GM18858 (cell line): ENCODE measurements at regions not wholly inside any gene's neighbourhood (a gene's known extent, or its start where the extent isn't known, plus 50 kb on each side); places are given as distances from the start of the nearest gene placed in this dataset.
"Not testable (repeated sequence)": the region's sequence is repeated elsewhere in the genome, so short reads cannot be mapped to it uniquely, and the experiment has no call there.

Experiments
- ATAC-seq: cut with Tn5 transposase; IDR thresholded peaks from one replicate; pipeline ENCODE4 v1.9.1; 2021; ENCODE audit not compliant: unreplicated experiment

DNA sequence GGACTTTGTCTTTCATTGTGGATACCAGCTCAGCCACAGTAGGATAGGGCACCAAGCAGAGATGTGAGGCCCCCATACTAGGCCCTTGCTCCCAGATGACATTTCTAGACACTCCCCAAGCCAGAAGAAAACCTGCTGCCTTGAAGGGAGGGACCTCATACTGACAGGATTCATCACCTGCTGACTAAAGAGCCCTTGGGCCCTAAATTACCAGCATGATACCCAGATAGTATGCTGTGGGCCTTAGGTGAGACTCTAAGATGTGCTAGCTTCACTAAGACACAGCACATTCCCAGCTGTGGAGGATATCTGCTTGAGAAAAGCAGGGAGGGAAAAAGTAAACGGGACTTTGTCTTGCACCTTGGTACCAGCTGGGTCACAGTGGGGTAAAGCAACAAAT, 324.0 kb downstream of the TBL1XR1 start:
- no peak for ATAC-seq

DNA sequence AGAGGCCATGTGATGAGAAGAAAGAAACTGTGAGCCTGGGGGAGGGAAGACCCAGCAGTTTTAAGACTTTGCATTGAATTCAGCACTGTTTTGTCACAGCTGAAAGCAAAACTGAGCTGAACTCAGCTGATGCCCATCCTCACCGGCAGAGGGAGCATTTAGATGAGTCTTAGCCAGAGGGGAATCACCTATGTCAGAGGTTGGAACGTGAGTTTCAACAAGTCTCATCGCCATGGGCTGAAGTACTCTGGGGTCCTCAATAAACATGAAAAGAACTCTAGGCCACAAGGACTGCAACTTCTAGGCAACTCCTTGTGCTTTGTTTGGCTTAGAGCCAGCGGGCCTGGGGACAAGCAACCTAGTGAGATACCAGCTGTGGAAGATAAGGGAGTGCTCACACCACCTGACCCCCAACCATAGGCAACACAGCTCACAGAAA, 324.5 kb downstream of the TBL1XR1 start:
- peak; percentile 96 for ATAC-seq

DNA sequence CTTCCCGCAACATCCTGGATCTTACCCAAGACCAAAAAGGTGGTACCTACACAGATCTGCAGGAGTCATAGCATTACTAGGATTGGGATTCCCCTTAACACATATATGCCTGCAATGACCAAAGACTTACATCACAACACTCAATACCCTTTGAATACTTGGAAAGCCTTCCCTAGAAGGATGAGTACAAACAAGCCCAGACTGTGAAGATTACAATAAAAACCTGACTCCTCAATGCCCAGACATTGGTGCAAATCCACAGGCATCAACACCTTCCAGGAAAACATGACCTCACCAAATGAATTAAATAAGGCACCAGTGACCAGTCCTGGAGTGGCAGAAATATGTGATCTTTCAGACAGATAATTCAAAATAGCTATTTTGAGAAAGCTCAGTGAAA, 326.8 kb downstream of the TBL1XR1 start:
- ATAC-seq, result no peak

DNA sequence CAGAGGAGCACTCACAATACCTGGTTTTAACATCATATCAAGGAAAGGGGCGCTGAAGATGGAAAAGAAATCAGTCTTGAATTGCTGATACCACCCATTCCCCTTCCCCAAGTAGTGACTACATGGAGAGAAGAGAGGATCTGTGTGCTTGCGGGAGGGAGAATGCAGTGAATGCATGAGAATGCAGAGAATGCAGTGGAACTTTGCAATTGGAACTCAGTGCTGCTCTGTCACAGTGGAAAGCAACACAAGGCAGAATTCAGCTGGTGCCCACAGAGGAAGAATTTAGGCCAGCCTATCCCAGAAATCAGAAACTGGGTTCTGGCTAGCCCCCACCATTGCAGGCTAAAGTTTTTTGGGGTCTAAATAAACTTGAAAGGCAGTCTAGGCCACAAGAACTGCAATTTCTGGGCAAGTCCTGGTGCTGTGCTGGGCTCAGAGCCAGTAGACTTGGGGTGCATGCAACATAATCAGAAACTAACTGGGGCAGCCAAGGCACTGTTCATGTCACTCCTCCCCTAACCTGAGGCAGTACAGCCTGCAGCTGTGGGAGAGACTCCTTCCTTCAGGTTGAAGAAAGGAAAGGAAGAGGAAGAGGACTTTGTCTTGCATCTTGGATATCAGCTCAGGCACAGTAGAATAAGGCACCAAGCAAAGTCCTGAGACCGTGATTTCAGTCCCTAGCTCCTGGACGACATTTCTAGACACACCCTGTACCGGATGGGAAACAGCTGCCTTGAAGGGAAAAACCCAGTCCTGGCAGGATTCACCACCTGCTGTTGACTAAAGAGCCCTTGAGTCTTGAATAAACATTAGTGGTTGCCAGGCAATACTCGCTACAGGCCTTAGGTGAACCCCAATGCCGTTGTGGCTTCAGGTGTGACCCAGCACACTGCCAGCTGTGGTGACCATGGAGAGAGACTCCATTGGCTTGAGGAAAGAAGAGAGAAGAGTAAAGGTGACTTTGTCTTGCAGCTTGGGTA, 329.3 kb downstream of the TBL1XR1 start:
- ATAC-seq, result no peak

DNA sequence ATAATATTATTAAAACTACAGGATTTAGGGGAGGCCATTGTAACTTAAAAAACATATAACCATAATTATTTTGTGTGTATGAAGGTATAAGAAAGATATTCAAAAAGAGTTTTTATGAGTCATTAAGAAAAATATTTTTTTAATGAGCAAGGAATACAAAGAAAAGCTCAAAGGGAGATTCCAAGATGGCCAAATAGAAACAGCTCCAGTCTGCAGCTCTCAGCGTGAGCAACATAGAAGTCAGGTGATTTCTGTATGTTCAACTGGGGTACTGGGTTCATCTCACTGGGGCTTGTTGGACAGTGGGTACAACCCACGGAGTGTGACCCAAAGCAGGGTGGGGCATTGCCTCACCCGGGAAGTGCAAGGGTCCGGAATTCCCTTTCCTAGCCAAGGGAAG, 336.1 kb downstream of the TBL1XR1 start:
- ATAC-seq, result no peak

DNA sequence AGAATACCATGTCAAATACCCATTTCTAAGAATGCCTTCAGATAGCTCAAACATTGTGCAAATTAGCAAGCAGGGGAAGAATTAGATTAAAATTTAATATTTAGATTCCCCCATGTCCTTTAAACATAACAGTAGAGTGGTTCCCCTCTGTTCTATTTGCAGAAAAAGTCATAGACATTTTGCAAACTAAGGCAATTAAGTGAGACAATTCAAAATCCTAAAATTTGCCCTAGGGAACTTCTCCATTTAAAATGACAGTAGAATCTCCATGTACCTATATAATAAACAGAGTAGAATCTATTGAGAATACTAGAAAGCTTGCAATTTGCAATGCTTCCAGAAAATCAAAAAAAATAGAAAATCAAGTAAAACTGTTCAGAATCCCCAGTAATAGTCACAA, 340.6 kb downstream of the TBL1XR1 start:
- ATAC-seq, result no peak

DNA sequence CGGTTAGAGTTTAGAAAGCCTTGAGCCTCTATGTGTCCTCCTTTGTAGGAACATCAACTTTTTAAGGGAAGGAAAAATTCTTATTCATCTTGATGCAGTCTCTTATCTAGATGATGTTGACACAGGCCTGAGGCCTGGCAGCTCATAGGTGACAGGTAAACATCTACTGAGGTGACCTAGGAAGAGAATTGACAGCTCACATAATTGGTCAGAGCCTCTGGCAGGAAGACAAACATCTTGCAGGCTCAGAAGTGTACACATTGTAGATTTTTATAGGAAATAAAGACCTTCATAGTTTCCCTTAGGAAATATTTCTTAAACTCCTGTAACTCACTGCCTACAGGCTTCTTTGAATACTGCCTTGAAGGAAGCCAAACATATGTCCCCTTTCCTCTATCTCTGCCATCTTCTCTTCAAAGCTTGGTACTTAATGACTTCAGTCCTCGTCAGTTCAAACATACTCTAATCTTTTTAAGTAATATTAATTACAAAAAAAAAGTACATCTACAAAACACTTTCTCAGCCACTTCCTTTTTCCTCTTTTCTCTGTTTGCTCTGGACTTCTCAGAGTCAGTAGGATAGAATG, 341.3 kb downstream of the TBL1XR1 start:
- ATAC-seq, result no peak

DNA sequence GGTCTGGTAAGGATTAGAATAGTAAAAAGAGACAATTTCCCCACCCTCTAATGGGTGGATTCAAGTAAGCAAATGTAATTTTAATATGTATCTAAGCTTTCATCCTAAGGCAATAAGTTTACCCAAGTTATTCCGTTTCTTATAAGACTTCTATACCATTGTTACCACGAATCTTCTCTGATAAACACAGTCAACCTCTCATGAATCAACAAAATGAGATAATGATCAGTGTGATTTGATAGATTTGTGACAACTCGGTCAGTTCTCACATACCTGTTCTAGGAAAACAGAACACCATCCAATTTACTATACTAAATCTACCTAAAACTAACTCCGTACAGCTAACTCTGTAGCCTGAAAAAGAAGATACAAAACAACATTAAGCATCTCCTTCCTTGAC, 342.1 kb downstream of the TBL1XR1 start:
- ATAC-seq, result no peak

DNA sequence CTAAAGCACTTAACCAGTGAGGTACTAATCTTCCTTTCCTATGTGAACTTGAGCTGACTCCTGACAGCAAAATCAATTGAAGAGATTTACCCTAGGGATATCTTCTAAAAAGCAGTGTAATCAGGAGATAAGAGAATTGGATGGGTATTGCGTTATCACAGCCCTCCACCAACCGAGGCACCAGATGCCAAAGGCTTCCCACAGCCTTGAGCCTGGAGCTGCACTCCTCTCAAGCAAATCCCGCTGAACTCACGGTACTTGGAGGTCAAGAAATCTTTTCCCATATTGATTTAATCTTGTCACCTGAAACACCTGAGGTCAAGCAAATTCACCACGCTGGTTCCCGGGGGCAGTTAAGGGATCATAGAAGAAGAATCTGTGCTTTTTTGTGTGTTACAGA, 346.8 kb downstream of the TBL1XR1 start:
- ATAC-seq, result no peak

DNA sequence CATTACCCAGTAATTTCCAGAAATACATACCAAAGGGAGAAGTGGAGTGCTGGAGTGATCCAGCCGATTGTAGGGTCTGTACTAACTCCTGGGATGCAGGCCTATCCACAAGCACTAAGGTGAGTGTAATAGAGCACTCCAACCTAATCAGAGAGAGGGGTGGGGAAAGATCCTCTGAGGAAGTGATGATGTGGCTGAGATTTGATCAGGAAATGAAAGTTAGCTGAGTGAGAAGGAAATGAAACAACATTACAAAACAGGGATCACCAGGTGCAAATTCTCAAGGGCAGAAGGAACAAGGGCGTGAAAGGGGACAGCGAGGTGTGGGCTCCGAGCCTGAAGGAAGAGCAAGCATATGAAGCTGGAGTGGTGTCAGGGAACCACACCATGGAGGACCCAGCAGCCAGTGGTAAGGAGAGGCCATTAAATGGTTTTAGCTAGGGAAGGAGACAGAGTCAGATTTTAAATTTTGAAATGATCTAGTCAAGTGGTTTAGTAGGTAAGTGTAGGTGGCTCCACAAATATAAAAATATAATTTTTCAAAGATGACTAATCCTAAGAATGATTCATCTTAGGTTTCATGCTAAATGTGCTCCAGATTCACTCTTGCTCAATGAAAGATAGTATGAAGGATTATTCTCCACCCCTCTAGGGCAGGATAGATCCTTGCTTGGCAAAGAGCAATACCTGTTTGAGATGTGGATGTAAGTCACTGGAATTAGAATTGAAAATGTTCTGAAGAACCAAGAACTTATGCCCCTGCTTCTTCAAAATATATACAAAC, 348.7 kb downstream of the TBL1XR1 start:
- no peak for ATAC-seq

DNA sequence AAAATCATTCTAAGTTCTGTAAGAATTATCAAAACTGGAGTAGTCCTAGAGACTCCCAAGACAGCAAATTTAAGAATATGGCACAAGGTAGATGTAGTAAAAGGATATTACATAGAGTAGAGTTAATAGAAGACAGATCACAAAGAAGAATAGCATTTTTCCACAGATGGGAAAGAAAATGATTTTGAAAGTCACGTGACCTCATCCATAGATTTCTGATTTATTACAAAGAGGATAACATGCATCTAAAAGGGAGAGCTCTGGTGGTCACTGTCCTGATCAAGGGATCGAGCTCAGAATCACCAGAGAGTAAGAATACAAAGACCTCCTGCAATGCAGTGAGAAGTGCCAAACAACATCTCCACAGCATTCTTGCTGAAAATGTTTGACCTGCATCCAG, 354.4 kb downstream of the TBL1XR1 start:
- no peak for ATAC-seq

DNA sequence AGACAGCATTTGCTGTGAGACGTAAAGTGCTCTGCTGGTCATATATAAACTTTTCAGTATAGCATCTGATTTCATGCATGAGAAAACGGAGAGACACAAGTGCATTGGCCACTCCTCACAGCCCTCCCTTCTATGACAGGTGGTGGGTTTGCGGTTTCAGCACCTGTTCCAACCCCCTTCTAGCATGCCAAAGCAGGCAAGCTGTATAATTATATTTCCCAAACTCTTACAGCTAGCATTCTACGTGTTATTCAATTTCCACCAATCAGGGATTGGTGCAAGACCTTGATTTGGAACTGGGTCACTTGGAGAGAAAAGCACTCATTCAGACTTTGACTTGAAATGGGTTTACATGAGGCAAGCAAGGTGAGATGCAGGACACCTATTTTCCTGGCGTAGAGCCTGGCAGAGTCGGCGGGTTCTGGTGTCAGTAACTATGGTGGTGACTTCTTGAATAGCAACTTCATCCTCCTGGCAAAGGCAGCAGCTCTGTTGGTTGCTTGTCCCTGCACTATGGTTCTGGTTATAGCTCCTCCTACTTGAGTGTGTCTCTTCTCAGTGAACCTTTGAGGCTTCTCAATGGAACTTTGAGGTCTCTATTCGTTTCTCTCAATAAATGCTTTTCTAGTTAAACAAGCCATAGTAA, 356.5 kb downstream of the TBL1XR1 start:
- no peak for ATAC-seq

DNA sequence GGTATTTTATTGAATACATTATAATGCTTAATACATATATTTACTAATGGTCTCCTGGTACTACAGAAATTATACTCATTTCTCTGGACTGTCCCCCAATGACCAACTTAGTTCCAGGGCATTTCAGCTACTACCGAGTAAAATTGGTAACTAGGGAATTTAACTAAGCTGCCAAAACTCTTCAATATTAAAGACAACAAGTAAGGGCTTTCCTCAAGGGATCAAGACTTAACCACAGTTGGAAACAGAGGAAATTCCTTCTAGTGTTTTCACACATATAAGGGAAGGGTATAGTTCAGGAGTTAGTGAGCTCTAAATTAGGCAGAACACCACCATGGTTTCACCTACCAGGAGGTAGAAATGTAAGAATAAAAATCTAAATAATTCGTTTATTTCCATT, 357.4 kb downstream of the TBL1XR1 start:
- ATAC-seq, result no peak

DNA sequence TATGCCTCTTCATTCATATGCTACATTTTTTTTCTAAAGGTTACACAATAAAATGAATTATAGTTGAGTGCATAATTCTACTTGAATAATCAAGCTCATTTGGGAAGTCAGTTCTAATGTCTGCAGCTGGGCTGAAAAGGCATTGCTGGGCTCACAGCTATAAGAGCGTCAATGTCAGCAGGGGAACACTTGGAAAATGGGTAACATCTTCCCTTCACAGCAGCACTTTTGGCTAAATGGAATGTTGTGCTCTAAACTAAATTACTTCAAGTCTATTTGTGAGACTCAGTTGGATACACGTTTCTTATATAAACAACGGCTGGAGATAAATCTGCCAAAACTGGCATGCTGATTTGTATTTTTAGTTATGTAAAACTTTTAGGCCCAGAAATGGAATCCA, 357.8 kb downstream of the TBL1XR1 start:
- no peak for ATAC-seq

DNA sequence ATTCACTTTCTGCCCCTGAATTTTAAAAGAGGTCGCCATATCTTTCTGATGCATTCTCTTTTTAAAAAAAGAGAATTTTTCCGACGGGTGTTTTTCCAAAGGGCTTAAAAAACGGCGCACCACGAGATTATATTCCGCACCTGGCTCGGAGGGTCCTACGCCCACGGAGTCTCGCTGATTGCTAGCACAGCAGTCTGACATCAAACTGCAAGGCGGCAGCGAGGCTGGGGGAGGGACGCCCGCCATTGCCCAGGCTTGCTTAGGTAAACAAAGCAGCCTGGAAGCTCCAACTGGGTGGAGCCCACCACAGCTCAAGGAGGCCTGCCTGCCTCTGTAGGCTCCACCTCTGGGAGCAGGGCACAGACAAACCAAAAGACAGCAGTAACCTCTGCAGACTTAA, 370.0 kb downstream of the TBL1XR1 start:
- not testable (repeated sequence) for ATAC-seq

DNA sequence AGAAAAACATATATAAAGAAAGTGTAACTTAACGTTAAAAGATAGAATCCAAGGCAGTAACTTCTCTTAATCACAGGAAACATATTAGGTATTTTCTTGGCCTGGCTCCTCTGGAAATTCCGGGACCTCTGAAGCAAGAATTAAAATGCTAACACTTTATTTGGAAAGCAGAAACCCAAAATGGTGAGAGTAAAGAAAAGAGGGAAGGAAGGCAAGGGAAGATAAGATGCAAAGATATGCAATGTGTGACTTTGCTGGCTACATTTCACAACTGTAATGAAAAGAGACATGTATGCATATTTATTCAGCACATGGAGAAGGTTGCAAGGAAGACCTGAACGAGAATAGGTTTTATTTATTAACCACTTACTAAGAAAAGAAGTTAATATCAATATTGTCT, 372.5 kb downstream of the TBL1XR1 start:
- ATAC-seq, result no peak

DNA sequence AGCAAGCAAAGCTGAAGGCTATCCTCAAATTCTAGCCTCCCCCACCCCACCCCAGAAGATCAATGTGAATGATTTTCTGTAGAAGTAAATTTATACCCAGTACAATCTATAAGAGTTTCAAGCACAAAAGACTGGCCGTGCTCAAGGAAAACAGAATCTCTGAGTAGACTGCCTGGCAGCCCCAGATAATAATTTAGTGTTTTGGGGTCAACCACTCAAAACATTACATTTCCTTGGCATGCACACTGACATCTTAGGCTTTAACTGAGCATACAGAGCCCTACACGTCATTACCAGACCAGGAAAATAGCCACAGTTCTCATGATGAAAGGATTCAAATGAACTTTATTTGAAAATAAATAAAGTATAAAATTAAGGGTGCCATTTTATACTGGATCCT, 376.5 kb downstream of the TBL1XR1 start:
- no peak for ATAC-seq

DNA sequence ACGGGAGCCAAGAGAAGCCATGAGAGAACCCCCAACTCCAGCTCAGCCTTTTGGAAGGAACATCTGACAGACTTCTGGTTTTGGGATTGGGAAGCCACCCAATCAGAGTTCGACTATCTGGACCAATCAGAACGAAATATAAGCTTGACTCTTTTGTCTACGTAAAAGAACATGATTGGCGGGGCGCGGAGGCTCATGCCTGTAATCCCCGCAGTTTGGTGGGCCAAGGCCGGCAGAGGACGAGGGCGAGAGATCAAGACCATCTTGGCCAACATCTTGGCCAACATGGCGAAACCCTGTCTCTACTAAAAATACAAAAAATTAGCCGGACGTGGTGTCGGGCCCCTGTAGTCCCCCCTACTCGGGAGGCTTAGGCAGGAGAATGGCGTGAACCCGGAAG, 380.3 kb downstream of the TBL1XR1 start:
- ATAC-seq, result no peak

DNA sequence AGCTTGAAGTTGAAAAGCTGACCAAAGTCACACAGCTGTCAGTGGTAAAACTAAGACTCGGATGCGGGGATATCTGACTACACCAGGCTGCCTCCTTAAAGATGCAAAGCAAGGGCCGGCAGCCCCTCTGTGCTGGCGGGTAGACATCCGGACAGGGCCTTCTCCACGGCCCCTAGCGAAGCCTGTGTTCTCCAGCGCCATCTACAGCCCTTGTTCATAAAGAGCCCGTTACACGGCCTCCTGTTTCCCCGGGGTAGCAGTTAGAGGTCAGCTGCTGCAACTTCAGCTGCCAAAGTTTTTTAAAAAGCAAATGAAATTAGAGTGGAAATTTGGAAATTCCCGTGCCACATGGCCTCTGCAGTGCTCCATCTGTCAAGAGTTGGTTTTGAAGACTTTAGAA, 383.0 kb downstream of the TBL1XR1 start:
- ATAC-seq, result peak; percentile 77

DNA sequence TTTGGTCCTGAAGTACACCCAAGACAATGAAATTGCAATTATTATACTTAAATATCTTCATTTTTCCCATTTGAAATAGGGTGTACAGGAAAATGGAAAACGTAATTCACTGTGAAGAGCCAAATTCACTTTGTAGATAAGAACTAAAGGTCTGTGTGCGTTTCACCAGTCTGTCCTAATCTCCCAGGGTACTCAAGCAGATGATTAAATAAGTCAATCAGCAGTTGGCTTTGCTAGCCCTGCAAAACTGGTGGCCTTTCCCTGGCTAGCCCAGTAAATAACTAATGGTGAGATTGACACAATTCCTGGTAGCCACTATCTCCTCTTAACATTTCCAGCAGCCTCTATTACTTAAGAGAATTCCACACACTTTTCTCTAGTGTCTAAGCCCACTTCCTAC, 389.3 kb downstream of the TBL1XR1 start:
- ATAC-seq, result no peak

DNA sequence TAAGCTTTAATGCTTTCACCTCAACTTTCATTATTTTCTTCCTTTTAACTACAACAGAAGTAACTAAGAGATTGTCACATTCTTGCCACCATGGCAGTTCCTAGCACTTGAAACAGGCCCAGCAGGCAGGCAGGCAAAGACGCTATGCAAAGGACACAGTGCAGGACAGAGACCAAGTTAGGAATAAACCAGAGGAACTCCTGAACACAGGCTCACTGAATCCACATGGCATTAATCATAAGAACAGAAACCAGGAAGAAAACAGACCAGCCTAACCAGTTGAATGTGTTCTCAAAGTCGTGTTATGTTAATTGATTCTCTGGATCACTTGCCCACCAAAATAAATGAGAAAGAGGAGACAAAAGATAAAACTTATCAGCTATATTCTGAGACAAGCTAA, 397.6 kb downstream of the TBL1XR1 start:
- ATAC-seq, result no peak
